GM12878 (cell line): ENCODE measurements at regions not wholly inside any gene's neighbourhood (a gene's known extent, or its start where the extent isn't known, plus 50 kb on each side); places are given as distances from the start of the nearest gene placed in this dataset.

Experiments used
- ASH2L ChIP-seq: fragments of 300-600, 200-600 bp; sonication (generic); IDR thresholded peaks from 2 replicates; pipeline ENCODE4 v1.6.1; 2017; ENCODE audit warnings: low read depth, mild to moderate bottlenecking, borderline replicate concordance
- BMI1 ChIP-seq: fragments of 450-650 bp; IDR thresholded peaks from 2 replicates; pipeline ENCODE4 v1.6.1; 2016; ENCODE audit warnings: mild to moderate bottlenecking, moderate library complexity, borderline replicate concordance
- CBX5 ChIP-seq: sonication (generic); IDR thresholded peaks from 2 replicates; pipeline ENCODE4 v1.6.1; 2016; ENCODE audit warnings: low read depth, moderate library complexity, mild to moderate bottlenecking, inconsistent platforms
- CTCF ChIP-seq, 3 experiments: IDR thresholded peaks in 2 of 3; conservative IDR thresholded peaks in 1 of 3; 2 replicates each; pipeline ENCODE4 v1.5.1; 2011; ENCODE audit warnings: low read depth in 3 of 3, low read length in 3 of 3, mild to moderate bottlenecking in 3 of 3, control low read depth in 2 of 3, moderate library complexity in 2 of 3, inconsistent platforms in 1 of 3, mixed read lengths in 1 of 3; ENCODE audit not compliant: control insufficient read depth in 2 of 3, insufficient read depth in 1 of 3; ENCODE audit errors: extremely low read depth in 1 of 3
- DPF2 ChIP-seq: fragments of 450-650 bp; IDR thresholded peaks from 2 replicates; pipeline ENCODE4 v1.6.1; 2017; ENCODE audit warnings: mild to moderate bottlenecking
- E2F4 ChIP-seq: IDR thresholded peaks from 2 replicates; pipeline ENCODE4 v1.6.1; 2012; ENCODE audit warnings: low read depth, low read length, improper control_type of control experiment
- MXI1 ChIP-seq: fragments of 150-350 bp; IDR thresholded peaks from 2 replicates; pipeline ENCODE4 v1.6.1; 2011; ENCODE audit warnings: low read depth, mild to moderate bottlenecking, inconsistent platforms, low read length, improper control_type of control experiment
- RFX5 ChIP-seq: IDR thresholded peaks from 2 replicates; pipeline ENCODE4 v1.6.1; 2011; ENCODE audit warnings: low read depth, low read length, improper control_type of control experiment
- SP1 ChIP-seq: IDR thresholded peaks from one replicate; pipeline ENCODE4 v1.6.1; 2011; ENCODE audit warnings: low read depth, low read length
- ZNF274 ChIP-seq: IDR thresholded peaks from one replicate; pipeline ENCODE4 v1.8.0; 2011; ENCODE audit not compliant: insufficient read length, insufficient read depth

- no peak for TF ChIP-seq MXI1
- TF ChIP-seq CTCF (IDR thresholded peaks at IDR 0.05 in 2 of 3, conservative IDR thresholded peaks at IDR 0.05 in 1 of 3; ENCODE audit: control insufficient read depth in 2 of 3, extremely low read depth in 1 of 3, insufficient read depth in 1 of 3, low read depth in 3 of 3, low read length in 3 of 3) = no peak
- TF ChIP-seq CBX5 = no peak
- no peak for TF ChIP-seq RFX5
- TF ChIP-seq ASH2L = no peak
- no peak for TF ChIP-seq BMI1
- no peak for TF ChIP-seq DPF2
- no peak for TF ChIP-seq SP1
- no peak for TF ChIP-seq ZNF274
- TF ChIP-seq E2F4 = no peak
Observed at GRCh38 chr20:39206899-39207564, 244.9 kb downstream of the DHX35 start.
